Tibial artery (tissue), 4 donors: ENCODE measurements at regions not wholly inside any gene's neighbourhood (a gene's known extent, or its start where the extent isn't known, plus 50 kb on each side); places are given as distances from the start of the nearest gene placed in this dataset.

Experiments
- DNase-seq, 2 donors: peaks; one replicate each; pipeline ENCODE4 v3.0.0-alpha.2; 2019
- H3K27ac ChIP-seq, 2 donors: fragments of 200-600 bp; sonication (generic) in 1 of 2; 1 replicate in 1 of 2; 2 replicates in 1 of 2; pipeline ENCODE4 v1.5.1; 2018 to 2019; ENCODE audit warnings: mild to moderate bottlenecking in 1 of 2
- H3K27me3 ChIP-seq, 2 donors: fragments of 200-600 bp; sonication (generic) in 1 of 2; one replicate each; pipeline versions ENCODE4 v1.5.1 to v1.6.0; 2016 to 2019
- H3K36me3 ChIP-seq, 3 donors: fragments of 200-600 bp; sonication (generic) in 2 of 3; one replicate each; pipeline ENCODE4 v1.5.1; 2016 to 2019; ENCODE audit warnings: mild to moderate bottlenecking in 2 of 3
- H3K4me1 ChIP-seq, 4 donors: fragments of 200-600 bp; sonication (generic) in 2 of 4; 1 replicate in 3 of 4; 2 replicates in 1 of 4; pipeline ENCODE4 v1.5.1; 2016 to 2019
- H3K4me3 ChIP-seq, 2 donors: fragments of 200-600 bp; sonication (generic) in 1 of 2; 1 replicate in 1 of 2; 2 replicates in 1 of 2; pipeline ENCODE4 v1.5.1; 2018 to 2019; ENCODE audit warnings: mild to moderate bottlenecking in 2 of 2
- H3K9me3 ChIP-seq, 3 donors: fragments of 200-600 bp; sonication (generic) in 1 of 3; one replicate each; pipeline ENCODE4 v1.5.1; 2016 to 2019
- intact Hi-C: fragments of 100-400 bp; cut with DNase I; formaldehyde crosslinking; loops from one replicate; pipeline ENCODE4 v1.15.0; 2023; ENCODE audit warnings: low total_unique reads
- TF ChIP-seq, protein P1 (sequence below), 2 experiments: fragments of 200-600 bp in 1 of 2; fragments of 450-650 bp in 1 of 2; IDR thresholded peaks; one replicate each; pipeline ENCODE4 v1.5.1; 2017 to 2019; ENCODE audit warnings: antibody characterized with exemption in 2 of 2, mild to moderate bottlenecking in 1 of 2, moderate library complexity in 1 of 2

DNA sequence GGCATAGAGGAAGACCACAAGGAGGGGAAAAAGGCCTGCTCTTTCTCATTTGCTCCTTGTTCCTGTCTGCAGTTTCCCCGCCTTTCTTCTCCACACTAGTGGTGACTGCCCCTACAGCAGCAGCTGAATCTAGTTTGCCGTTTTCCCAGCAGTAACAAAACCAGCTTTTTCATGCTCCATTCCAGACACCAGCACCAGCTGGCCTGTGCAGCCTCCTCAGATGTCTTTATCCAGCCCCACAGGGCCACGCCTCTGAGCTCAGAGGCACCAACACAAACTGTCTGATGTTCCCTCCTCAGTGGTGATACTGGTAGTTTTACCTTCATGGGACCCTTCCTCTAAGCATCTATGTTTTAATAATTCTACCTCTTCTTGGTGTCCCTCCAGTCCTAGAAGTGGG, 70.4 kb upstream of the SLC24A3 start:
- intact Hi-C loops, result no loop called here
- Histone ChIP-seq H3K27me3 (no peaks in the 10 kb centered on the region), H3K36me3 (no peaks in the 10 kb centered on the region), H3K27ac (no peak overlapping the region), H3K4me1 (no peaks in the 10 kb centered on the region), H3K4me3 (no peak overlapping the region), H3K9me3 (no peaks in the 10 kb centered on the region)
- DNase-seq, result no peak
- TF ChIP-seq, protein P1, sequence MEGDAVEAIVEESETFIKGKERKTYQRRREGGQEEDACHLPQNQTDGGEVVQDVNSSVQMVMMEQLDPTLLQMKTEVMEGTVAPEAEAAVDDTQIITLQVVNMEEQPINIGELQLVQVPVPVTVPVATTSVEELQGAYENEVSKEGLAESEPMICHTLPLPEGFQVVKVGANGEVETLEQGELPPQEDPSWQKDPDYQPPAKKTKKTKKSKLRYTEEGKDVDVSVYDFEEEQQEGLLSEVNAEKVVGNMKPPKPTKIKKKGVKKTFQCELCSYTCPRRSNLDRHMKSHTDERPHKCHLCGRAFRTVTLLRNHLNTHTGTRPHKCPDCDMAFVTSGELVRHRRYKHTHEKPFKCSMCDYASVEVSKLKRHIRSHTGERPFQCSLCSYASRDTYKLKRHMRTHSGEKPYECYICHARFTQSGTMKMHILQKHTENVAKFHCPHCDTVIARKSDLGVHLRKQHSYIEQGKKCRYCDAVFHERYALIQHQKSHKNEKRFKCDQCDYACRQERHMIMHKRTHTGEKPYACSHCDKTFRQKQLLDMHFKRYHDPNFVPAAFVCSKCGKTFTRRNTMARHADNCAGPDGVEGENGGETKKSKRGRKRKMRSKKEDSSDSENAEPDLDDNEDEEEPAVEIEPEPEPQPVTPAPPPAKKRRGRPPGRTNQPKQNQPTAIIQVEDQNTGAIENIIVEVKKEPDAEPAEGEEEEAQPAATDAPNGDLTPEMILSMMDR (IDR thresholded peaks at IDR 0.05), result no peak

DNA sequence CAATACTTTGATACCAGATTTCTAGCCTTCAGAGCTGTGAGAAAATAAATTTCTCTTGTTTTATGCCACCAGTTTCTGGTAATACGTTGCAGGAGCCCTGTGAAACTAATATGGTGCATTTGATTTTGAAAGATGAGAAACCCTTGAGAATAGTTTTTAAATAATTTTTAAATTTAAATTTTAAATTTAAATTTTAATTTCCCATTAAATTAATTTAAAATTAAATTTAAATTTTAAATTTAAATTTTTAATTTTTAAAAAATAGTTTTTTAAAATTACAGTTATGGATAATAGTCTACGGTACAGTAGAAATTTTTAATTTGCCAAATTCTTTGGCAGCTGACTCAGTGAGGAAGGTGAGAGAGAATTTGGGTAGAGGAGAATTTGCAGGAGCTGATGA, 68.6 kb upstream of the SLC24A3 start:
- Histone ChIP-seq H3K36me3 (no peaks in the 10 kb centered on the region), H3K27ac (no peak overlapping the region), H3K27me3 (no peaks in the 10 kb centered on the region), H3K4me1 (no peaks in the 10 kb centered on the region), H3K4me3 (no peak overlapping the region), H3K9me3 (no peaks in the 10 kb centered on the region)
- TF ChIP-seq, protein P1 (IDR thresholded peaks at IDR 0.05), result no peak
- intact Hi-C loops, result no loop called here
- DNase-seq, result no peak

DNA sequence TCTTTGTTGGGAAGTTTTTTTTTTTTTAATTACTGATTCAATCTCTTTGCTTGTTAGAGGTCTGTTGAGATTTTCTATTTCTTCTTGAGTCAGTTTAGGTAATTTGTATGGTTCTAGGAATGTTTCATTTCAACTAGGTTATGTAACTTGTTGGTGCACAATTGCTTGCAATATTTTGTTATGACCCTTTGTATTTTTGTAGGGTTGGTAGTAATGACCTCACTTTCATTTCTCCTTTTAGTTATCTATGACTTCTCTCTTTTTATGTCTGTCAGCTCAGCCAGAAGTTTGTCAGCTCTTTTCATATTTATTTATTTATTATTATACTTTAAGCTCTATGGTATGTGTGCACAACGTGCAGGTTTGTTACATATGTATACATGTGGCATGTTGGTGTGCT, 51.1 kb upstream of the SLC24A3 start:
- Histone ChIP-seq H3K4me1 (no peaks in the 10 kb centered on the region), H3K27me3 (no peaks in the 10 kb centered on the region), H3K4me3 (no peak overlapping the region), H3K36me3 (no peaks in the 10 kb centered on the region), H3K27ac (no peak overlapping the region), H3K9me3 (no peaks in the 10 kb centered on the region)
- TF ChIP-seq, protein P1 (IDR thresholded peaks at IDR 0.05), result no peak
- intact Hi-C loops, result no loop called here
- DNase-seq, result no peak
